Activated CD8-positive, alpha-beta T cell treated with anti-CD3 and anti-CD28 coated beads for 36 hours (primary cell): ENCODE measurements at regions not wholly inside any gene's neighbourhood (a gene's known extent, or its start where the extent isn't known, plus 50 kb on each side); places are given as distances from the start of the nearest gene placed in this dataset.

Source experiments
- ATAC-seq: fragments of 200-7000 bp; cut with Tn5 transposase; one replicate; pipeline ENCODE4 v1.10.0; 2021; ENCODE audit warnings: mild to moderate bottlenecking, moderate library complexity
- CTCF ChIA-PET: fragments of 350-600 bp; sonication (Branson Sonifier 250); formaldehyde crosslinking; loops from one replicate; lab custom pipeline; 2021; ENCODE audit warnings: antibody characterized with exemption; lab: Charles Lee
- POLR2A ChIA-PET: fragments of 350-600 bp; sonication (Branson Sonifier 250); formaldehyde crosslinking; loops from one replicate; lab custom pipeline; 2021; ENCODE audit warnings: antibody characterized with exemption; lab: Charles Lee
- DNase-seq: peaks from one replicate; pipeline ENCODE4 v3.0.0-alpha.2; 2020
- H3K27ac Mint-ChIP-seq: one replicate; pipeline ENCODE4 v1.8.0; 2021; ENCODE audit warnings: mild to moderate bottlenecking, mixed read lengths
- H3K27me3 Mint-ChIP-seq: one replicate; pipeline ENCODE4 v1.8.0; 2021; ENCODE audit warnings: mixed read lengths
- H3K36me3 Mint-ChIP-seq: one replicate; pipeline ENCODE4 v1.8.0; 2021; ENCODE audit warnings: low read depth, mixed read lengths
- H3K4me1 Mint-ChIP-seq: one replicate; pipeline ENCODE4 v1.8.0; 2021; ENCODE audit warnings: low read depth, mixed read lengths
- H3K4me3 Mint-ChIP-seq: one replicate; pipeline ENCODE4 v1.8.0; 2021; ENCODE audit warnings: mild to moderate bottlenecking, moderate library complexity, mixed read lengths
- H3K9me3 Mint-ChIP-seq: one replicate; pipeline ENCODE4 v1.8.0; 2021; ENCODE audit warnings: mixed read lengths
- CTCF ChIP-seq: fragments of 200-600 bp; IDR thresholded peaks from one replicate; pipeline ENCODE4 v1.8.0; 2022; ENCODE audit warnings: antibody characterized with exemption, mild to moderate bottlenecking
- intact Hi-C: fragments of 100-400 bp; cut with micrococcal nuclease; formaldehyde crosslinking; loops from one replicate; pipeline ENCODE4 v1.10.0; 2022

- Mint-ChIP-seq H3K4me1 (no peaks in the 10 kb centered on the region), H3K36me3 (no peaks in the 10 kb centered on the region), H3K27me3 (peaks cover 8% of the 10 kb centered on the region), H3K4me3 (no peak overlapping the region), H3K27ac (no peak overlapping the region), H3K9me3 (no peaks in the 10 kb centered on the region)
- intact Hi-C loops = no loop called here
- DNase-seq (no peak), ATAC-seq (no peak)
- TF ChIP-seq CTCF = no peak
- ChIA-PET POLR2A (no interaction called here), CTCF (no interaction called here)
Measured at GRCh38 chr22:49365191-49365837, 462.4 kb downstream of the BRD1 start.

GRCh38 chr22:49364398-49364797, 463.3 kb downstream of the BRD1 start:
- H3K4me3 Mint-ChIP-seq = no peak overlapping the region
- ATAC-seq = no peak
- peaks cover 10% of the 10 kb centered on the region for H3K27me3 Mint-ChIP-seq
- intact Hi-C loops = no loop called here
- no peaks in the 10 kb centered on the region for H3K9me3 Mint-ChIP-seq
- H3K27ac Mint-ChIP-seq = no peak overlapping the region
- ChIA-PET CTCF (no interaction called here), POLR2A (no interaction called here)
- DNase-seq = no peak
- H3K4me1 Mint-ChIP-seq = no peaks in the 10 kb centered on the region
- TF ChIP-seq CTCF = no peak
- no peaks in the 10 kb centered on the region for H3K36me3 Mint-ChIP-seq

- no peak for TF ChIP-seq CTCF
- no peak for DNase-seq
- no peak for ATAC-seq
- intact Hi-C loops = no loop called here
- Mint-ChIP-seq H3K36me3 (no peaks in the 10 kb centered on the region), H3K9me3 (no peaks in the 10 kb centered on the region), H3K27me3 (peaks cover 8% of the 10 kb centered on the region), H3K4me1 (no peaks in the 10 kb centered on the region), H3K27ac (no peak overlapping the region), H3K4me3 (no peak overlapping the region)
- ChIA-PET CTCF (no interaction called here), POLR2A (no interaction called here)
Measured at GRCh38 chr22:49363526-49364230, 464.0 kb downstream of the BRD1 start.

GRCh38 chr22:49362211-49362839, 465.3 kb downstream of the BRD1 start:
- TF ChIP-seq CTCF = no peak
- intact Hi-C loops = no loop called here
- no peak overlapping the region for H3K27ac Mint-ChIP-seq
- H3K36me3 Mint-ChIP-seq = no peaks in the 10 kb centered on the region
- ATAC-seq (no peak), DNase-seq (no peak)
- ChIA-PET POLR2A (no interaction called here), CTCF (no interaction called here)
- no peaks in the 10 kb centered on the region for H3K9me3 Mint-ChIP-seq
- peaks cover 5% of the 10 kb centered on the region for H3K27me3 Mint-ChIP-seq
- no peak overlapping the region for H3K4me3 Mint-ChIP-seq
- H3K4me1 Mint-ChIP-seq = no peaks in the 10 kb centered on the region

GRCh38 chr22:49361164-49361563, 466.5 kb downstream of the BRD1 start:
- H3K4me3 Mint-ChIP-seq = no peak overlapping the region
- ChIA-PET POLR2A (no interaction called here), CTCF (no interaction called here)
- no peak for TF ChIP-seq CTCF
- no peak for ATAC-seq
- intact Hi-C loops = no loop called here
- no peaks in the 10 kb centered on the region for H3K4me1 Mint-ChIP-seq
- H3K27ac Mint-ChIP-seq = no peak overlapping the region
- no peaks in the 10 kb centered on the region for H3K36me3 Mint-ChIP-seq
- H3K9me3 Mint-ChIP-seq = no peaks in the 10 kb centered on the region
- H3K27me3 Mint-ChIP-seq = peaks cover 6% of the 10 kb centered on the region
- no peak for DNase-seq
